ENCODE measurements at regions not wholly inside any gene's neighbourhood (a gene's known extent, or its start where the extent isn't known, plus 50 kb on each side); places are given as distances from the start of the nearest gene placed in this dataset.

GRCh38 chr3:39639344-39640236 is 169.8 kb upstream of the MYRIP start:
- no peak for TF ChIP-seq EZH2 (IDR thresholded peaks at IDR 0.05; ENCODE audit: insufficient read depth, poor library complexity, severe bottlenecking)
- TF ChIP-seq EZH2phosphoT487 (IDR thresholded peaks at IDR 0.05; ENCODE audit: insufficient read depth, low read depth), result no peak
